ENCODE measurements at regions not wholly inside any gene's neighbourhood (a gene's known extent, or its start where the extent isn't known, plus 50 kb on each side); places are given as distances from the start of the nearest gene placed in this dataset.

DNA sequence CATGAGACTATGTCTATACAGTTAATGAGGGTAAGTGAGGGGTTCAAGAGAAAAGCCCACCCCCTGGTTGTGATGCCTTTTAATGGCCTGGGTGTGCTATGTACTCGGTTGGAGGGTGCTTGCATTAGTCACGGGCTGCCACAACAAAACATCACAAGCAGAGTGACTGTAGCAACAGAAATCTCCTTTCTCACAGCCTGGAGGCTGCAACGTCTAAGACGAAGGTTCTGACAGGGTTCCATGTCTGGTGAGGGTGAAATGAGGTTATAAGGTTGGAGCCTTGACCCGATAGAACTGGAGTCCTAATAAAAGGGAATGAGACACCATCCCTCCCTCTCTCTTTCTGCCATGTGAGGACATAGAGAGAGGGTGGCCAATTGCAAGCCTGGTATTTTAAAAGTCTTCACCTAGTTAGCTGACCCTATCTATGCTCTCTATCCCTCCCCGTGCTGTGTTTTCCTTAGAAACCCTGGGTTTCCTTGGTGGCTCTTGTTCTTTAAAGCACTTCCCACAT is 126.0 kb upstream of the GDF10 start:
- H3K4me3 ChIP-seq (ENCODE audit: low read depth, low read length) = no peak overlapping the region
- TF ChIP-seq, protein P1, sequence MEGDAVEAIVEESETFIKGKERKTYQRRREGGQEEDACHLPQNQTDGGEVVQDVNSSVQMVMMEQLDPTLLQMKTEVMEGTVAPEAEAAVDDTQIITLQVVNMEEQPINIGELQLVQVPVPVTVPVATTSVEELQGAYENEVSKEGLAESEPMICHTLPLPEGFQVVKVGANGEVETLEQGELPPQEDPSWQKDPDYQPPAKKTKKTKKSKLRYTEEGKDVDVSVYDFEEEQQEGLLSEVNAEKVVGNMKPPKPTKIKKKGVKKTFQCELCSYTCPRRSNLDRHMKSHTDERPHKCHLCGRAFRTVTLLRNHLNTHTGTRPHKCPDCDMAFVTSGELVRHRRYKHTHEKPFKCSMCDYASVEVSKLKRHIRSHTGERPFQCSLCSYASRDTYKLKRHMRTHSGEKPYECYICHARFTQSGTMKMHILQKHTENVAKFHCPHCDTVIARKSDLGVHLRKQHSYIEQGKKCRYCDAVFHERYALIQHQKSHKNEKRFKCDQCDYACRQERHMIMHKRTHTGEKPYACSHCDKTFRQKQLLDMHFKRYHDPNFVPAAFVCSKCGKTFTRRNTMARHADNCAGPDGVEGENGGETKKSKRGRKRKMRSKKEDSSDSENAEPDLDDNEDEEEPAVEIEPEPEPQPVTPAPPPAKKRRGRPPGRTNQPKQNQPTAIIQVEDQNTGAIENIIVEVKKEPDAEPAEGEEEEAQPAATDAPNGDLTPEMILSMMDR (IDR thresholded peaks at IDR 0.05; ENCODE audit: borderline replicate concordance, insufficient read depth, low read depth, low read length) = no peak

DNA sequence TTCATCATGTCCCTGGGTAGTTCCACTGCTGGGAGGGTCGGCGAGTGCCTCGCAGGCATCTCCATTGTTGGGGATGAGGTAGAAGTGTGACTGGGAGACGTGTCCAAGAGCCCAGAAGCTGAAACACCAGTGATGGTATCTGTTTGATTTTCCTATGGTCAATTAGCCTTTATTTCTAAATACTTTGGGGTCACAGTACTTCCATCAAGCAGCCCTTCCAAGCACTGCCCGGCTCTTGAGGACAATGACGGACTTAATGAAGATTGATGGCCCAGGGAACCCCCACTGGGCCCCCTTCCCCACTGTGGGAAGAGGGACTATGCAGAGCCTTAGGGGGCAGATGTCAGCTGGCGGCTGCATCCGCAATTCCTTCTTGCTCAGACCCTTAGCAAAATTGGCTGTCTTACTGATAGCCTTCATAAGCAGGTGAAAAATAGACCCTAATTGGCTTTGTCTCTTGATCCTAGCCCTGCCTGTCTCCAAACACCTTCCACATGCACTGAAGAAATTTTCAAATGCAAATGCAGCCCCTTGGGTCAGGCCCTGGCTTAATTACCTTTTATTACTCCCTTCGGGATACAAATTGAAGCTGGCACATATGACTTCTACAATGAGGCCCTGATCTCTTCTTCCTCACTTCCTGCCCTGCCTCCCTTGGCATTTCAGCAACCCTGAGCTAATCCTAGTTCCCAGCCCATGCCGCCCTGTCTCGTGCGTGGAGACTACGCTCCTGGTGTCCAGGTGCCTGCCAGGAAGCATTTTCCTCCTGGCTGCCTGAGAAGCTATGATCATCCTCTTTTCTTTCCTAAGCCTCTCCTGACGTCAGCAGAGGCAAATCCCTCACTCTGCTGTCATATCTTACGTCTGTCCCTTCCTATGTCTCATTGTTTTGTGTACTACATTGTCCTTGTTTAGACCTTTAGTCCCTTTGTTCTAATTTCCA is 124.5 kb upstream of the GDF10 start:
- TF ChIP-seq, protein P1 (IDR thresholded peaks at IDR 0.05; ENCODE audit: borderline replicate concordance, insufficient read depth, low read depth, low read length) = no peak
- no peak overlapping the region for H3K4me3 ChIP-seq (ENCODE audit: low read depth, low read length)

DNA sequence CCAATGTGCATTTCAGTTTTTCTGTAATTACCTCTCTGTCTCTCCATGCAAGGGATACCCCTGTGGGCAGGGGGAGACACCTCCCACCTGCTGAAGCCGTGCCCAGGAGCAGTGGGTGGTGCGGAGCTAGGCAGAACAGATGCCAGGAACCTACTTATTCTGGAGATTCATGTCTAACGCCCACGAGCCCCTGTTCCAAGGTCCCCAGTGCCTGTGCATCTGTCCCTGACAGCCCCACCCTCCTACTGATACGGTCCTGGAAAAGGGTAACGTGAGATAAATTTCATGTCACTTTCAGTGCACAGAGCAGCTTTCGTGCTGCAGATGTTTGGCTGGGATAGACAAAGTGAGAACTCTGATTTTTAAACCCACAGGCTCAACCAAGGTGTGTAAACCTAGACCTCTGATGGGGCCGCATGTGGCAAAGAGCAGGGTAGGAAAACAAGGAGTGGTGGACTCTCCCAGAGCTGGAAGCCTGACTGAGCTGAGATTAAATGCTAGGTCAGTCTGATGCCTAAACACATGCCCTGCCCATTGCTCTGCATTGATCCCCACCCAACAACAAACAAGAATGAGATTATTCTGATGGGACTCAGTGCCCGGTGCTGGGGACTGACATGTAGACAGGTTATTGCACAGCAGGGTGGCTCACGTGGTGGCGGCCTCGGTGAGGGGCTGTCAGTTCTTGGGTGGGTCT is 123.6 kb upstream of the GDF10 start:
- TF ChIP-seq, protein P1 (IDR thresholded peaks at IDR 0.05; ENCODE audit: borderline replicate concordance, insufficient read depth, low read depth, low read length) = no peak
- H3K4me3 ChIP-seq (ENCODE audit: low read depth, low read length) = no peak overlapping the region

DNA sequence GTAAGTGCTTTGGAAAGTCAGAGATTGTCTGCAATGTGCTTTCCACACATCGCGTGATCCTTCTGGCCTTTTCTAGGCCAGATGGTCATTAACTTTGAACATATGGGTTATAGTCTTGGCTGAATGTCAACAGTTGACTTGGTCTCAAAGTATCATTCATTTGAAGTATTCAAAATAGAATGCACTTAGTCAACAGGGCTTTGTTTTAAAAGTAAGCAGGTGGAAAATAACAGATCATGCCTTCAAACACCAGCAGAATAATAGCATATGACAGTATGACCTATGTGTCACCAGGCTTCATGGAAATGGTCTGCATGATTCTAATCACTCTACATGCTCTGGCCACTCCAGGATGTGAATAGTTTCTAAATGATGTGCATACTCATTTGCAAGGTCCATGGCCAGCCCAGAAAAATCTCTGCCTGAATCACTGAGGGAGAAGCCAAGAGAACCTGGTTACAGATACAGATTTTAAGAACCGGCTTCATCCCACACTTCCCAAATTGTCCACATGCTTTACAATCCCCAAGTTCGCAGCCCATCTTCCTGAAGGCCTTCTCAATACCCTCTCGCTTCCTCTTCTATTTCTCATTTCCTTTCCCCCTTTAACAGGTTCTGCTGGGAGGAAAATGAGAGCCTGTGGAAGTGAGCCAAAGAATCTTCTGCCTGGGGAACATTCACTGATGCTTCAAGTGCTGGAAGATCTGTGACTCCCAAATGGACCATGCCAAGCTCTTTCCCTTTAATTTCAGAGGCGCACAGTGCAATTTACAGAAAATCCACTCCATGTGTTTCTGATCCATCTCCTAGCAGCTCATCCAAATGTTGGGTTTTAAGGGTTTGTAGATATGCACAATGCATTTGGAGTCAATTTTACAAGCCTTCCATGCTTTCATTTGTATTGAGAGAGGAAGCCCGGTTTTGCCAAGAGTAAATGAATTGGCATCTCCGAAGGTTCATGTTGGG is 122.8 kb upstream of the GDF10 start:
- H3K4me3 ChIP-seq (ENCODE audit: low read depth, low read length) = no peak overlapping the region
- TF ChIP-seq, protein P1 (IDR thresholded peaks at IDR 0.05; ENCODE audit: borderline replicate concordance, insufficient read depth, low read depth, low read length) = no peak

DNA sequence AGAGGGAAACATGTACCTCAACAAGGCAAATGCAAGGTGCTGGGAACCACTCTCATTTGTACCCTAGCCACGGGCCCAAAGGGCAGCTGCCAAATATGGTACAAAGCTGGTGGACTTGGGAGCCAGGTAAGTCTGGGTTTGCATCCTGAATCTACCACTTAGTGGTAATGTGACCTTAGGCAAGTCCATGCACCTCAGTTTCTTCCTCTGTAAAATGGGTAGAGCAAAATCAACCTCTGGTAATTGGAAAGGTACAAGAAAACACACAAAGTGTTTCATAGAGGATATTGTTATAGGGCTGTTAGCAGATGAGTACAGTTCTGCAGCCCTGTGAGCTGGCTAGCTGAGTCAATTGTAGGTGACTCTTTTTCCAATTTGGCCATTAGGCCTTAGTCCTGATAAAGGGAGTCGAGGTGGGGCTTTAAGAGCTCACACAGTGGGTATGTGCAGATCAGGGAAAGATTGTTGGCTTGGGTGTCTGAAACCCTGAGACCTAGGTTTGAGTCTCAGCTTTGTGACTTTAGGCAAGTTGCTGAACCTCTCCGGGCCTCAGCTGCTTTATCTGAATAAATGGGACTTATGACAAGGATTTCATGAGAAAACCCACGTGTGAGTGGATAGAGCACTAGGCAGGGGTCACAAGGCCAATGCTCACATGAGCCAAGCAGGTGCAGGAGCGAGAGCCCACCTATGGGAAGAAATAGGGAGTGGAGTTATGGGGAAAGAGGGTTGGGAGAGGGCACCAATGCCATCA is 121.3 kb upstream of the GDF10 start:
- no peak overlapping the region for H3K4me3 ChIP-seq (ENCODE audit: low read depth, low read length)
- TF ChIP-seq, protein P1 (IDR thresholded peaks at IDR 0.05; ENCODE audit: borderline replicate concordance, insufficient read depth, low read depth, low read length) = no peak

DNA sequence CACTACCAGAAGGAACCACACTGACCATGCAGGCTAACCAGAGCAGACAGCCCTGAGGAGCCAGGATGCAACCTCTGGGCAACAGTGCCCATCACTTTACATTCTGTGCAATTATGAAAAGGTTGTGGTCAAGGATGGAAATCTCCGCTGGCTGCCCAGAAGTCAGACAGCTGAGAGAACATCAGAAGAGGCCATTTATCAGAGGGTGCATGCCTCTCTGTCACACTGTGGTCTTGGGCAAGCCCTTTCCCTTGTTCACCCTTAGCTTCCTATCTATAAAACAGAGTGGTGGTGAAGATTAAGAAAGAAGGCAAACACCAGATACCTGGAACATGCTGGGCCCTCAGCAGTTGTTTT is 120.7 kb upstream of the GDF10 start:
- no peak overlapping the region for H3K4me3 ChIP-seq (ENCODE audit: low read depth, low read length)
- TF ChIP-seq, protein P1 (IDR thresholded peaks at IDR 0.05; ENCODE audit: borderline replicate concordance, insufficient read depth, low read depth, low read length) = no peak
